GM23338 (cell line): ENCODE measurements at regions not wholly inside any gene's neighbourhood (a gene's known extent, or its start where the extent isn't known, plus 50 kb on each side); places are given as distances from the start of the nearest gene placed in this dataset.

Source experiments
- ATAC-seq: fragments of 200-7000 bp; cut with Tn5 transposase; 3 replicates; pipeline ENCODE4 v1.9.1; 2020
- DNase-seq: peaks from one replicate; pipeline ENCODE4 v3.0.0-alpha.2; 2015; ENCODE audit warnings: low spot score
- H2AFZ ChIP-seq: fragments of 200-600 bp; sonication (generic); 2 replicates; pipeline ENCODE4 v1.8.0; 2016; ENCODE audit warnings: antibody characterized with exemption, mild to moderate bottlenecking, moderate library complexity
- H3F3A ChIP-seq: fragments of 200-600 bp; sonication (generic); replicated peaks from 2 replicates; pipeline ENCODE4 v1.8.0; 2017; ENCODE audit warnings: antibody characterized with exemption, mixed run types, low read depth
- H3K27ac ChIP-seq: fragments of 200-600 bp; sonication (generic); 2 replicates; pipeline ENCODE4 v1.6.1; 2016; ENCODE audit warnings: low read depth
- H3K27me3 ChIP-seq: fragments of 200-600 bp; sonication (generic); 2 replicates; pipeline ENCODE4 v1.8.0; 2016; ENCODE audit warnings: mild to moderate bottlenecking, mixed run types, moderate library complexity; ENCODE audit not compliant: insufficient read depth
- H3K36me3 ChIP-seq: fragments of 200-600 bp; sonication (generic); 2 replicates; pipeline ENCODE4 v1.8.0; 2016; ENCODE audit warnings: mild to moderate bottlenecking; ENCODE audit not compliant: insufficient read depth
- H3K4me1 ChIP-seq: fragments of 200-600 bp; sonication (generic); 2 replicates; pipeline ENCODE4 v1.8.0; 2016; ENCODE audit warnings: mild to moderate bottlenecking, moderate library complexity; ENCODE audit not compliant: insufficient read depth
- H3K4me2 ChIP-seq: fragments of 200-600 bp; sonication (generic); 2 replicates; pipeline ENCODE4 v1.7.1; 2017; ENCODE audit warnings: mixed run types
- H3K4me3 ChIP-seq: fragments of 200-600 bp; sonication (generic); 2 replicates; pipeline ENCODE4 v1.6.1; 2016; ENCODE audit warnings: mixed run types
- H3K79me2 ChIP-seq: fragments of 200-600 bp; sonication (generic); replicated peaks from 2 replicates; pipeline ENCODE4 v1.8.0; 2017; ENCODE audit warnings: mild to moderate bottlenecking; ENCODE audit not compliant: insufficient read depth
- H3K9me2 ChIP-seq: fragments of 200-600 bp; sonication (generic); 2 replicates; pipeline ENCODE4 v1.8.0; 2017; ENCODE audit not compliant: insufficient read depth
- H4K20me1 ChIP-seq: fragments of 200-600 bp; sonication (generic); replicated peaks from 2 replicates; pipeline ENCODE4 v1.8.0; 2017; ENCODE audit warnings: mild to moderate bottlenecking; ENCODE audit not compliant: insufficient read depth
- H3K27ac Mint-ChIP-seq: 2 replicates; pipeline ENCODE4 v1.8.0; 2020; ENCODE audit warnings: inconsistent platforms, mild to moderate bottlenecking, moderate library complexity, mixed read lengths
- H3K27me3 Mint-ChIP-seq: 3 replicates; pipeline ENCODE4 v1.8.0; 2022; ENCODE audit warnings: low read depth, mild to moderate bottlenecking, moderate library complexity, mixed read lengths, inconsistent platforms; ENCODE audit not compliant: insufficient read depth, poor library complexity
- H3K36me3 Mint-ChIP-seq: 3 replicates; pipeline ENCODE4 v1.8.0; 2021; ENCODE audit warnings: low read depth, mild to moderate bottlenecking, inconsistent platforms, moderate library complexity, mixed read lengths
- H3K4me1 Mint-ChIP-seq: 3 replicates; pipeline ENCODE4 v1.8.0; 2020; ENCODE audit warnings: mild to moderate bottlenecking, inconsistent platforms, mixed read lengths
- H3K4me3 Mint-ChIP-seq: 3 replicates; pipeline ENCODE4 v1.8.0; 2021; ENCODE audit warnings: moderate library complexity, mild to moderate bottlenecking, inconsistent platforms, mixed read lengths
- H3K9me3 Mint-ChIP-seq: 3 replicates; pipeline ENCODE4 v1.8.0; 2020; ENCODE audit warnings: moderate library complexity, mild to moderate bottlenecking, inconsistent platforms, mixed read lengths
- CREB1 ChIP-seq: fragments of 250-450 bp; sonication (Bioruptor Pico); IDR thresholded peaks from 2 replicates; pipeline ENCODE4 v1.5.0; 2020; ENCODE audit warnings: low read depth, mild to moderate bottlenecking, moderate library complexity
- EZH2phosphoT487 ChIP-seq: fragments of 200-600 bp; sonication (generic); IDR thresholded peaks from one replicate; pipeline ENCODE4 v1.8.1; 2018; ENCODE audit warnings: antibody characterized with exemption; ENCODE audit not compliant: unreplicated experiment
- JUNB ChIP-seq: IDR thresholded peaks from one replicate; pipeline ENCODE4 v1.6.1; 2016; ENCODE audit warnings: antibody characterized with exemption; ENCODE audit not compliant: unreplicated experiment
- NANOG ChIP-seq: IDR thresholded peaks from 2 replicates; pipeline ENCODE4 v1.6.1; 2016; ENCODE audit warnings: antibody characterized with exemption, borderline replicate concordance
- REST ChIP-seq: IDR thresholded peaks from one replicate; pipeline ENCODE4 v1.6.1; 2018; ENCODE audit warnings: antibody characterized with exemption; ENCODE audit not compliant: unreplicated experiment
- ZNF331 ChIP-seq: fragments of 250-450 bp; sonication (Bioruptor Pico); IDR thresholded peaks from 2 replicates; pipeline ENCODE4 v1.5.0; 2020; ENCODE audit warnings: low read depth, mild to moderate bottlenecking, moderate library complexity
- TF ChIP-seq, protein P1 (sequence below), 2 experiments: fragments of 200-600 bp in 1 of 2; sonication (generic) in 1 of 2; conservative IDR thresholded peaks; 2 replicates each; pipeline versions ENCODE4 v1.5.1 to v1.6.1; 2016 to 2017; ENCODE audit warnings: antibody characterized with exemption in 2 of 2, low read depth in 2 of 2, mild to moderate bottlenecking in 2 of 2, moderate library complexity in 1 of 2

DNA sequence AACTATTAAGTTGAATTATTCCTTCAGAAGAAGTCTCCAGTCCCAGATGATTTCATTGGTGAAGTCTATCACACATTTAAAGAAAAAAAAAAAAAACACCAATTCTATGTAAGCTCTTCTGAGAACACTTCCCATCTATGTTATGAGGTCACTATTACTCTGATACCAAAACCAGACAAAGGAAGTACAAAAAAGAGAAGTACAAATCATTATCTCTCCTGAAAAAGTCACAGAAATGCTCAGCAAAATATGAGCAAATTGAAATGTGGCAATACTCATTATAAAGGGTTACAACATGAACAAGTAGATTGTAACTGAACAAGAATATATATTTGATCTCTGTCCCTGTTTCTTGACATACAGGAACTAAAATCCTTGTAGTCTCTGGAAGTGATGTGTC lies 280.4 kb downstream of the TLE1 start (continued):
- TF ChIP-seq REST (no peak), ZNF331 (no peak), EZH2phosphoT487 (no peak)

DNA sequence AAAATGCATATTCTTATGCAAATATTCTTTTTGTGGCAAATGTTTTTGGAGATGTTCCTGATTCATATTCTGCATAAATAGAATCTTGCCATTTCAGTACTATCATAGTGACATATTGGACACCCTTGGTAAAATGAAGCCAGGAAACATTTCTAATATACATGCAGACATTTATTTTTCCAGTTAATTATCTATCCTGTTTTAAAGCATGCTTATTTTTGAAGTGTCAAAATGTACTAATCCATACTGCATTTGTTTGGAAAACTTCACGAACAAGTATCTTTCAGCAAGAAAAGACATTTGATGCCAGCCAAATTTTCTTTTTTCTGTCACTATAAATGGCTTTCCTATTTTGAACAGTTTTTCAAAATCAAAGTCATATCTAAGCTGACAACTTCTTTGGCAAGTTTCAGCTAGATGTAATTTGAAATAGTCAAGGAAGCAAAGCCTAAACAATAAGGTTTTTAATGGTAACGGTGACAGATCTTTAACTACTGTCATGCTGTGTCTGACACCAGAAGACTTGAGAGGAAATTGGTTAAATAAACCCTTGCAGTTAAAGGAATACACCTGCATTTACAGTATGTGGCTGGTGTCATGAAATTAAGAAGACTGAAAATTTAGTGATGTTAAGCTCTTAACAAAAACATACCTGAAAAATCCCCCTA lies 284.3 kb downstream of the TLE1 start:
- Histone ChIP-seq H3K27ac (no peak overlapping the region), H2AFZ (no peak overlapping the region), H3K4me1 (no peaks in the 10 kb centered on the region), H4K20me1 (no peaks in the 10 kb centered on the region), H3K4me2 (no peak overlapping the region), H3K36me3 (no peaks in the 10 kb centered on the region), H3K79me2 (no peaks in the 10 kb centered on the region), H3F3A (no peaks in the 10 kb centered on the region), H3K4me3 (no peak overlapping the region), H3K9me2 (peaks cover 3% of the 10 kb centered on the region; the same call in 1 of the 2 replicates), H3K27me3 (no peaks in the 10 kb centered on the region)
- TF ChIP-seq, protein P1, sequence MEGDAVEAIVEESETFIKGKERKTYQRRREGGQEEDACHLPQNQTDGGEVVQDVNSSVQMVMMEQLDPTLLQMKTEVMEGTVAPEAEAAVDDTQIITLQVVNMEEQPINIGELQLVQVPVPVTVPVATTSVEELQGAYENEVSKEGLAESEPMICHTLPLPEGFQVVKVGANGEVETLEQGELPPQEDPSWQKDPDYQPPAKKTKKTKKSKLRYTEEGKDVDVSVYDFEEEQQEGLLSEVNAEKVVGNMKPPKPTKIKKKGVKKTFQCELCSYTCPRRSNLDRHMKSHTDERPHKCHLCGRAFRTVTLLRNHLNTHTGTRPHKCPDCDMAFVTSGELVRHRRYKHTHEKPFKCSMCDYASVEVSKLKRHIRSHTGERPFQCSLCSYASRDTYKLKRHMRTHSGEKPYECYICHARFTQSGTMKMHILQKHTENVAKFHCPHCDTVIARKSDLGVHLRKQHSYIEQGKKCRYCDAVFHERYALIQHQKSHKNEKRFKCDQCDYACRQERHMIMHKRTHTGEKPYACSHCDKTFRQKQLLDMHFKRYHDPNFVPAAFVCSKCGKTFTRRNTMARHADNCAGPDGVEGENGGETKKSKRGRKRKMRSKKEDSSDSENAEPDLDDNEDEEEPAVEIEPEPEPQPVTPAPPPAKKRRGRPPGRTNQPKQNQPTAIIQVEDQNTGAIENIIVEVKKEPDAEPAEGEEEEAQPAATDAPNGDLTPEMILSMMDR (conservative IDR thresholded peaks at IDR 0.05; ENCODE audit: low read depth in 2 of 2): no peak
- no peak overlapping the region for H3K4me3 Mint-ChIP-seq
- ATAC-seq (no peak), DNase-seq (no peak)
- H3K4me1 Mint-ChIP-seq: no peaks in the 10 kb centered on the region
- no peaks in the 10 kb centered on the region for H3K27me3 Mint-ChIP-seq
- no peak overlapping the region for H3K27ac Mint-ChIP-seq
- no peaks in the 10 kb centered on the region for H3K36me3 Mint-ChIP-seq
- no peaks in the 10 kb centered on the region for H3K9me3 Mint-ChIP-seq

- H4K20me1 ChIP-seq: no peaks in the 10 kb centered on the region
- no peaks in the 10 kb centered on the region for H3K36me3 ChIP-seq
- H3K4me2 ChIP-seq: no peak overlapping the region
- peaks cover 11% of the 10 kb centered on the region for H3K4me1 Mint-ChIP-seq
- H3K9me2 ChIP-seq: peaks cover 11% of the 10 kb centered on the region
- no peak overlapping the region for H3K4me3 ChIP-seq
- H3K27me3 ChIP-seq: no peaks in the 10 kb centered on the region
- DNase-seq (no peak), ATAC-seq (no peak)
- no peak overlapping the region for H3K27ac ChIP-seq
- no peaks in the 10 kb centered on the region for H3K79me2 ChIP-seq
- no peak overlapping the region for H3K27ac Mint-ChIP-seq
- no peaks in the 10 kb centered on the region for H3F3A ChIP-seq
- H3K27me3 Mint-ChIP-seq: no peaks in the 10 kb centered on the region
- no peaks in the 10 kb centered on the region for H3K9me3 Mint-ChIP-seq
- no peaks in the 10 kb centered on the region for H3K36me3 Mint-ChIP-seq
- H3K4me3 Mint-ChIP-seq: no peak overlapping the region
- H3K4me1 ChIP-seq: no peaks in the 10 kb centered on the region
- H2AFZ ChIP-seq: no peak overlapping the region
- TF ChIP-seq CREB1: no peak
- no peak for TF ChIP-seq ZNF331
- TF ChIP-seq, protein P1 (conservative IDR thresholded peaks at IDR 0.05; ENCODE audit: low read depth in 2 of 2): no peak
- TF ChIP-seq REST: no peak
- TF ChIP-seq JUNB: no peak
- no peak for TF ChIP-seq NANOG
These were observed 291.6 kb downstream of the TLE1 start for GRCh38 chr9:81397481-81398381.
